HG03280 (cell line): ENCODE measurements at regions not wholly inside any gene's neighbourhood (a gene's known extent, or its start where the extent isn't known, plus 50 kb on each side); places are given as distances from the start of the nearest gene placed in this dataset.
A peak's percentile ranks its signal among the peaks of the same experiment; 100 is the strongest.
"Not testable (repeated sequence)": the region's sequence is repeated elsewhere in the genome, so short reads cannot be mapped to it uniquely, and the experiment has no call there.

Experiments
- ATAC-seq: cut with Tn5 transposase; IDR thresholded peaks from one replicate; pipeline ENCODE4 v1.9.1; 2021; ENCODE audit warnings: mild to moderate bottlenecking, moderate library complexity; ENCODE audit not compliant: unreplicated experiment

DNA sequence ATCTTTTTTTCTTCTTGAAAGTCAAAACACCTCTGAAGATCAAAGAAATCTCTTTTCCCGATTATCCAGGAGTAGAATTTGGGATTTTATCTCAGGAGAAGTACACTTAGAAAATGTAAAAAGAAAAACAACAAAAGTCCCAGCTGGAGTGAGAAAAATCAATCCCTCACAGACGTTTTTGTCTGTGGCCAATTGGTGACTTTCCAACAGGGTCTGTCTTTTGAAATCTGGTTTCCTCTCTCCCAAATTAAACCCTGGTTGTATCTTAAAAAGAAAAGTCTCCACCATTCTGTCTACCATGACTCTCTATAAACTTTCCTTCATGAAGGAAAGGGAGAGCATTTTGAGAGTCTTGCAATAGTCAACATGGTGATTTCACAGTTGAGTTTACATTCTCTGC is 88.1 kb downstream of the DACT1 start:
- no peak for ATAC-seq

DNA sequence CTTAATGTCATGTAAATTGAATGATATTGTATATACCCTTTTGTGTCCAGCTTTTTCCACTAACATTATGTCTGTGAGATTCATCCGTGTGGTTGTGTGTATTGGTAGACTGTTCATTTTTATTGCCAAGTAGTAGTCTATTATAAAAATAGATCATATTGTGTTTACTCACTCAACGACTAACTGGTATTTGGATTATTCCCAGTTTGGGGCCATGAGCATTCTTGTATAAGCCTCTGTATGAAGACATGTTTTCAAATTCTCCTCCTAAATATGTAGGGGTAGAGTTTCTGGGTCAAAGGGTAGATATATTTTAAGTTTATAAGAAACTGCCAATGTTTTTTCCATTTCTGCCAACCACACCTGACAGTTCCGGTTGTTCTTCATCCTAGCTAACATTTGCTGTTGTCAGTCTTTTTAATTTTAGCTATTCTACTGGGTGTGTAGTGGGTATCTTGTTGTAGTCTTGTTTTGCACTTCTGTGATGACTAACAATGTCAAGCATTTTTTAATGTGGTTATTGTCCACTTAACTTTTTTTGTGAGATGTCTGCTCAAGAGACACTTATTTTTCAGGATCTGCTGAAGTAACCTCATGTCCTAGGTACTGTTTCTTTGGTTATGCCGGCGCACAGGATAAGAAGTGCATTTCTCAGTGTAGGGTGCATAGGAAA is 93.2 kb downstream of the DACT1 start:
- ATAC-seq: no peak

GRCh38 chr14:58731465-58732293 is 93.9 kb downstream of the DACT1 start:
- no peak for ATAC-seq

DNA sequence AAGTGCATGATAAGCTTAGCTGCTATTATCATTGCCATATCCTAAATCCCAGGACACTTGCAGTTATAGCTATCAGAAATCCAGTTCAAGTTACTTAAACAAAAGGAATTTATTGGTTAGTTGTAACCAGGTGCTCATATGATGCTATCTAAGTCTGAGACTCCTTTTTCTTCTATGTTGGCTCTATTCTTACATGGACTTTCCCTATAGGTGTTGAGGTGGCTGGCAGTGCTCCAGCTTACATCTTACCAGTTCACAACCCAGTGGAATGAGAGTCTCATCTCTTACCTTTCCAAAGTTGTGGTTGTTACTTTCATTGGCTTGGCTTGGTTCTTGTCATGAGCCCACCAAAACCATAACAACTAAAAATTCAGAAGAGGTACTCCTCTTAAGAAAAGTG is 94.6 kb downstream of the DACT1 start:
- no peak for ATAC-seq

DNA sequence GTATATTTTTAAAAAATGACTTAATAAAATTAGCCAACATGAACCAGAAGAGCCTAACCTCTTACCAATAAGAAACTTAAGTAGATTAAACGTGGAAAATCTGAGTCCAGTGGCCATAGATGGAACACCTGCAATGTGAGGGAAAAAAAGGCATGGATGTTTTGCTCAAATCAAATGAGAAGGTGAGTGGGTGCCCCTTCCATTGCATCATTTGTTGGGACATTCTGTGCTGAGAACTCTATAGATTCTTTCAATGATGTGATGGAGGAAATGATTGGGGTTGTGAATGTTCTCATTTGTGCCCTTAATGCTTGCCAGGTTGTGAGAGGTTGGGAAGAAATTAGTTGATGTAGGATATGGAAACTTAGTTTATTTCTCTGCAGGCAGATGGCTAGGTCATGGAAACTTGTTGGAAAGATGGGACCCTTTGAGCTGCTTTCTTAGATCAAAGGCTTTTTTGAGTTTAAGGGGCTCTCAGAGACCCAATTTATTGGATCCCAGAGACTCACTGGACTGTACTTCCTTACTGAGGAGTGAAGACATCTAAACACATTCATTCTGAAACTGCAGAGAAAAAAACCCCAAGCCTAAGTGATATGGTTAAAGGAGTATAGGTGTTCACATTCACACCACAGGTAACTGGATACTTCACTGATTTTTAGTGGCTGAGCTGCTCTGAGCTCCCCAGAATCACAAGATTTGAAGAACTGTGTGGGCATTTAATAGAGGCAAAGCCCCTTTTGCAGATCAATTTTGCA is 95.9 kb downstream of the DACT1 start:
- ATAC-seq: no peak

DNA sequence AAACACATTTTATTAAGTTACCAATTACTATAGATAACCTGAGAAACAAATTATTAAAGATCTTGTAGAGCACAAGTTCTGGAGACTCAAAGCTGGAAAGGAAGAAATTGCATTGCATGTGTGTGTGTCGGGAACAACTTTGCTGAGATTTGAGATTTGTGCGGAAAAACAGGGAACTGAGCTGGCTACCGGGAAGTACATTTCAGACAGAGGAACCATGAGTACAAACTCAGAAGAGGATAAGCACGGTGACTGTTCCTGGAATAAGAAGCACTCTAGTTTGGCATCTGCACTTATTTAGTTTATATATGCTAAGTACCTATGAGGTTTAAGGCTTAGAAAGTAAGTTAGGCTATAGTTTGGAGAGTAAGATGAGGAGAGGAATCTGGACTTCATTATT is 97.8 kb downstream of the DACT1 start:
- ATAC-seq: no peak

GRCh38 chr14:58736606-58737005 is 98.8 kb downstream of the DACT1 start:
- no peak for ATAC-seq

GRCh38 chr14:58737511-58737910 is 99.7 kb downstream of the DACT1 start:
- ATAC-seq: no peak

DNA sequence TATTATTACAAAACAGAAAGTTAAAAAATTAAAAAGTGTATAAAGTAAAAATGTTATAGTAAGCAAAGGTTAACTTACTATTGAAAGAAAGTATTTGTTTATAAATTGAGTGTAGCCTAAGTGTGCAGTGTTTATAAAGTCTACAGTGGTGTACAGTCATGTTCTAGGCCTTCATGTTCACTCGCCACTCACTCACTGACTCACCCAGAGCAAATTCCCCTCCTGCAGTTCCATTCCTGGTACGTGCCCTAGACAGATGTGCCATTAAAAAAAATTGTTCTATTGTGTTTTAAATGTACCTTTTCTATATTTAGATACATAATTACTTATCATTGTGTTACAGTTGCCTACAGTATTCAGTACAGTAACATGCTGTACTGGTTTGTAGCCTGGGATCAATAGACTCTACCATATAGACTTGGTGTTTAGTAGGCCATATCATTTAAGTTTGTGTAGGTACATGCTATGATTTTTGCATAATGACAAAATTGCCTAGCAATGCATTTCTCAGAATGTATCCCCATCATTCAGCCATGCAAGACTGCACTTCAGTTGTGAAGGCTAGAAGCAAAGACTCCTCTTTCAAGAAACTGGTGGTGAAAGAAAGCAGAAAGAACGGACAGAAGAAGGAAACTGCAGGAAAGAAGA is 100.6 kb downstream of the DACT1 start:
- ATAC-seq: no peak

- no peak for ATAC-seq
Observed at GRCh38 chr14:58738876-58739275, 101.1 kb downstream of the DACT1 start.

DNA sequence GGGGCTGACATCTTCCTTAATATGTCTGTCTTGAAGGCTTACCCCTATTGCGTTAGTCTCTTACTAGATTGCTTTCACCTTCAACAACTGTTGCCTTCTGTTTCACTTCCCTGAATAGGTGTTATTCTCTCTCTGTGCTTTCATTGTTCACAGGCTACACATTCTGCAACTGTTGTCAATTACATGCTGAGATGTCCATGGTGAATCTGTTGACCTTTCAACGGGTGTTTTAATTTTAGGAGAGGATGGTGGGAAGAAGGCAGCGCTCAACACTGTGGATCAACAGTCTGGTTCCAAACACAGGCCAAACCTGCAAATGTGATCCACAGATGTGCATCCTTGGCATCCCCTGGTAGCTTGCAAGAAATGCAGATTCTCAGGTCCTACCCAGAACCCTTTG is 101.9 kb downstream of the DACT1 start:
- no peak for ATAC-seq

- no peak for ATAC-seq
Observed at GRCh38 chr14:58740379-58740935, 102.7 kb downstream of the DACT1 start.

- no peak for ATAC-seq
Observed at GRCh38 chr14:58744801-58745394, 107.1 kb downstream of the DACT1 start.

GRCh38 chr14:58746261-58746660 is 108.5 kb downstream of the DACT1 start:
- ATAC-seq: no peak

GRCh38 chr14:58746701-58747100 is 108.9 kb downstream of the DACT1 start:
- ATAC-seq: no peak

- ATAC-seq: no peak
Observed at GRCh38 chr14:58747181-58747580, 109.4 kb downstream of the DACT1 start.

DNA sequence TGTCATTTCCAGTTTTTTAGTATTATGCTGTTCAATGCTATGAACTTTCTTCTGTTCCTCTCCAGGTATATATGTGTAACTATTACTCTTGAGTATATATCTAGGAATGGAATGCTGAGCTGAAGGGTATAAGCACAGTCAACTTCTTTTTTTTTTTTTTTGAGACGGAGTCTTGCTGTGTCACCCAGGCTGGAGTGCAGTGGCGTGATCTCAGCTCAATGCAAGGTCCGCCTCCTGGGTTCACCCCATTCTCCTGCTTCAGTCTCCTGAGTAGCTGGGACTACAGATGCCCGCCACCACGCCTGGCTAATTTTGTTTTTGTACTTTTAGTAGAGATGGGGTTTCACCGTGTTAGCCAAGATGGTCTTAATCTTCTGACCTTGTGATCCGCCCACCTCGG is 110.5 kb downstream of the DACT1 start:
- ATAC-seq: not testable (repeated sequence)

- ATAC-seq: peak; percentile 75
Observed at GRCh38 chr14:58749066-58749669, 111.4 kb downstream of the DACT1 start.

- no peak for ATAC-seq
Observed at GRCh38 chr14:58750321-58751269, 112.8 kb downstream of the DACT1 start.
